HG03457 (cell line): ENCODE measurements at regions not wholly inside any gene's neighbourhood (a gene's known extent, or its start where the extent isn't known, plus 50 kb on each side); places are given as distances from the start of the nearest gene placed in this dataset.
A peak's percentile ranks its signal among the peaks of the same experiment; 100 is the strongest.

ENCODE experiments used
- ATAC-seq: cut with Tn5 transposase; IDR thresholded peaks from one replicate; pipeline ENCODE4 v1.9.1; 2021; ENCODE audit warnings: moderate number of reproducible peaks; ENCODE audit not compliant: unreplicated experiment

GRCh38 chr3:104519068-104519467, 847.6 kb upstream of the ALCAM start:
- ATAC-seq = peak; percentile 35

- no peak for ATAC-seq
Observed at GRCh38 chr3:104519468-104520227, 847.1 kb upstream of the ALCAM start.

- ATAC-seq = peak; percentile 27
Observed at GRCh38 chr3:104520228-104520655, 846.5 kb upstream of the ALCAM start.

GRCh38 chr3:104521606-104522336, 844.9 kb upstream of the ALCAM start:
- peak; percentile 57 for ATAC-seq

GRCh38 chr3:104523136-104523535, 843.6 kb upstream of the ALCAM start:
- no peak for ATAC-seq

GRCh38 chr3:104526901-104527401, 839.8 kb upstream of the ALCAM start:
- ATAC-seq = peak; percentile 77

GRCh38 chr3:104530934-104531333, 835.8 kb upstream of the ALCAM start:
- ATAC-seq = no peak

GRCh38 chr3:104536715-104537114, 830.0 kb upstream of the ALCAM start:
- no peak for ATAC-seq

GRCh38 chr3:104537323-104537722, 829.4 kb upstream of the ALCAM start:
- ATAC-seq = no peak

- no peak for ATAC-seq
Observed at GRCh38 chr3:104546301-104546700, 820.4 kb upstream of the ALCAM start.

GRCh38 chr3:104547031-104547430, 819.7 kb upstream of the ALCAM start:
- ATAC-seq = no peak

- ATAC-seq = no peak
Observed at GRCh38 chr3:104548401-104548800, 818.3 kb upstream of the ALCAM start.

- ATAC-seq = no peak
Observed at GRCh38 chr3:104549099-104549714, 817.5 kb upstream of the ALCAM start.

- ATAC-seq = no peak
Observed at GRCh38 chr3:104553121-104553520, 813.6 kb upstream of the ALCAM start.

- no peak for ATAC-seq
Observed at GRCh38 chr3:104554425-104554824, 812.3 kb upstream of the ALCAM start.

GRCh38 chr3:104555728-104556127, 811.0 kb upstream of the ALCAM start:
- no peak for ATAC-seq

- no peak for ATAC-seq
Observed at GRCh38 chr3:104556372-104557078, 810.2 kb upstream of the ALCAM start.

- no peak for ATAC-seq
Observed at GRCh38 chr3:104561324-104561723, 805.4 kb upstream of the ALCAM start.

GRCh38 chr3:104564045-104564643, 802.6 kb upstream of the ALCAM start:
- no peak for ATAC-seq

- no peak for ATAC-seq
Observed at GRCh38 chr3:104566054-104566453, 800.7 kb upstream of the ALCAM start.

- no peak for ATAC-seq
Observed at GRCh38 chr3:104575634-104576033, 791.1 kb upstream of the ALCAM start.
